ENCODE measurements at regions not wholly inside any gene's neighbourhood (a gene's known extent, or its start where the extent isn't known, plus 50 kb on each side); places are given as distances from the start of the nearest gene placed in this dataset.

- DNase-seq (ENCODE audit: low read depth): no peak
- no peak for TF ChIP-seq CTCF (conservative IDR thresholded peaks at IDR 0.05; ENCODE audit: low read length)
- H3K4me3 ChIP-seq (ENCODE audit: low read length): no peak overlapping the region
These were observed 80.2 kb upstream of the KIRREL3 start for GRCh38 chr11:127080735-127081134.

GRCh38 chr11:127075758-127076157 is 75.2 kb upstream of the KIRREL3 start:
- TF ChIP-seq CTCF (conservative IDR thresholded peaks at IDR 0.05; ENCODE audit: low read length): no peak
- H3K4me3 ChIP-seq (ENCODE audit: low read length): no peak overlapping the region
- DNase-seq (ENCODE audit: low read depth): no peak

- peak; percentile 92 for DNase-seq (ENCODE audit: low read depth)
- TF ChIP-seq CTCF (conservative IDR thresholded peaks at IDR 0.05; ENCODE audit: low read length): peak; percentile 72
- H3K4me3 ChIP-seq (ENCODE audit: low read length): no peak overlapping the region
These were observed 73.7 kb upstream of the KIRREL3 start for GRCh38 chr11:127074151-127074761.

GRCh38 chr11:127073621-127074020 is 73.1 kb upstream of the KIRREL3 start:
- TF ChIP-seq CTCF (conservative IDR thresholded peaks at IDR 0.05; ENCODE audit: low read length): no peak
- no peak for DNase-seq (ENCODE audit: low read depth)
- H3K4me3 ChIP-seq (ENCODE audit: low read length): no peak overlapping the region

GRCh38 chr11:127071606-127072005 is 71.0 kb upstream of the KIRREL3 start:
- TF ChIP-seq CTCF (conservative IDR thresholded peaks at IDR 0.05; ENCODE audit: low read length): no peak
- no peak overlapping the region for H3K4me3 ChIP-seq (ENCODE audit: low read length)
- no peak for DNase-seq (ENCODE audit: low read depth)

- no peak for TF ChIP-seq CTCF (conservative IDR thresholded peaks at IDR 0.05; ENCODE audit: low read length)
- H3K4me3 ChIP-seq (ENCODE audit: low read length): no peak overlapping the region
These were observed 70.2 kb upstream of the KIRREL3 start for GRCh38 chr11:127070808-127071207.

GRCh38 chr11:127066401-127067090 is 66.0 kb upstream of the KIRREL3 start:
- no peak overlapping the region for H3K4me3 ChIP-seq (ENCODE audit: low read length)
- peak; percentile 76 for DNase-seq (ENCODE audit: low read depth)
- no peak for TF ChIP-seq CTCF (conservative IDR thresholded peaks at IDR 0.05; ENCODE audit: low read length)

More at GRCh38 chr11:127070808-127071207, 70.2 kb upstream of the KIRREL3 start:
- DNase-seq (ENCODE audit: low read depth): no peak
